ENCODE measurements at regions not wholly inside any gene's neighbourhood (a gene's known extent, or its start where the extent isn't known, plus 50 kb on each side); places are given as distances from the start of the nearest gene placed in this dataset.
A peak's percentile ranks its signal among the peaks of the same experiment; 100 is the strongest.

GRCh38 chrX:15151267-15152186 is 118.4 kb downstream of the ASB9 start:
- Histone ChIP-seq H2AFZ (ENCODE audit: low read length) (no peak overlapping the region), H3K27me3 (ENCODE audit: insufficient read depth, low read length, poor library complexity, severe bottlenecking) (no peaks in the 10 kb centered on the region), H3K9me2 (replicated peaks; ENCODE audit: low read depth, low read length) (no peaks in the 10 kb centered on the region), H3K79me2 (ENCODE audit: insufficient read depth, low read length) (no peaks in the 10 kb centered on the region), H3K4me2 (ENCODE audit: low read depth, low read length, poor library complexity, severe bottlenecking) (no peak overlapping the region), H3K9me3 (ENCODE audit: insufficient read depth, low read depth, low read length) (no peaks in the 10 kb centered on the region), H4K20me1 (ENCODE audit: insufficient read depth, low read length, poor library complexity, severe bottlenecking) (no peaks in the 10 kb centered on the region), H3K4me3 (ENCODE audit: low read length, poor library complexity, severe bottlenecking) (no peak overlapping the region), H3K36me3 (ENCODE audit: insufficient read depth, low read length) (no peaks in the 10 kb centered on the region), H3K9ac (ENCODE audit: low read depth, low read length, poor library complexity, severe bottlenecking) (no peak overlapping the region), H3K4me1 (ENCODE audit: insufficient read depth, low read length, poor library complexity, severe bottlenecking) (no peaks in the 10 kb centered on the region), H3F3A (ENCODE audit: low read depth) (no peaks in the 10 kb centered on the region)
- TF ChIP-seq CTCF (conservative IDR thresholded peaks at IDR 0.05; ENCODE audit: low read length) (no peak), EZH2phosphoT487 (IDR thresholded peaks at IDR 0.05; ENCODE audit: borderline replicate concordance) (no peak)

DNA sequence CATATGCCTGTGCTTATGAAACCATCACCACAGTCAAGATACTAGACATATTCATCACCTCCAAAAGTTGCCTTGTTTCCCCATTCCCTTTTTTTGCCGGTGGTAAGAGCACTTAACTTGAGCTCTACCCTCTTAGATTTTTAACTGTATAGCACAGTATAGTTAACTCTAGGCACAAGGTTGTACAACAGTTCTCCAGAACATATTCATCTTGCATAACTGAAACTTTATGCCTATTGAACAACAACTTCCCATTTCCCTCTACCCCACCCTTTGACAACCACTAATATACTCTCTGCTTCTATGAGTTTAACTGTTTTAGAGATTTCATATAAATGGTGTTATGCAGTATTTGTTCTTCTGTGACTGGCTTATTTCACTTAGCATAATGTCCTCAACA is 119.3 kb downstream of the ASB9 start:
- H3K4me2 ChIP-seq (ENCODE audit: low read depth, low read length, poor library complexity, severe bottlenecking): no peak overlapping the region
- H3K9me2 ChIP-seq (replicated peaks; ENCODE audit: low read depth, low read length): no peaks in the 10 kb centered on the region
- no peaks in the 10 kb centered on the region for H3K79me2 ChIP-seq (ENCODE audit: insufficient read depth, low read length)
- H2AFZ ChIP-seq (ENCODE audit: low read length): no peak overlapping the region
- no peaks in the 10 kb centered on the region for H3K27me3 ChIP-seq (ENCODE audit: insufficient read depth, low read length, poor library complexity, severe bottlenecking)
- no peaks in the 10 kb centered on the region for H4K20me1 ChIP-seq (ENCODE audit: insufficient read depth, low read length, poor library complexity, severe bottlenecking)
- H3K4me1 ChIP-seq (ENCODE audit: insufficient read depth, low read length, poor library complexity, severe bottlenecking): no peaks in the 10 kb centered on the region
- no peak for TF ChIP-seq CTCF (conservative IDR thresholded peaks at IDR 0.05; ENCODE audit: low read length)
- no peak for TF ChIP-seq EZH2phosphoT487 (IDR thresholded peaks at IDR 0.05; ENCODE audit: borderline replicate concordance)
- H3K9ac ChIP-seq (ENCODE audit: low read depth, low read length, poor library complexity, severe bottlenecking): no peak overlapping the region
- no peak overlapping the region for H3K4me3 ChIP-seq (ENCODE audit: low read length, poor library complexity, severe bottlenecking)
- H3F3A ChIP-seq (ENCODE audit: low read depth): no peaks in the 10 kb centered on the region
- H3K36me3 ChIP-seq (ENCODE audit: insufficient read depth, low read length): no peaks in the 10 kb centered on the region
- H3K9me3 ChIP-seq (ENCODE audit: insufficient read depth, low read depth, low read length): no peaks in the 10 kb centered on the region

DNA sequence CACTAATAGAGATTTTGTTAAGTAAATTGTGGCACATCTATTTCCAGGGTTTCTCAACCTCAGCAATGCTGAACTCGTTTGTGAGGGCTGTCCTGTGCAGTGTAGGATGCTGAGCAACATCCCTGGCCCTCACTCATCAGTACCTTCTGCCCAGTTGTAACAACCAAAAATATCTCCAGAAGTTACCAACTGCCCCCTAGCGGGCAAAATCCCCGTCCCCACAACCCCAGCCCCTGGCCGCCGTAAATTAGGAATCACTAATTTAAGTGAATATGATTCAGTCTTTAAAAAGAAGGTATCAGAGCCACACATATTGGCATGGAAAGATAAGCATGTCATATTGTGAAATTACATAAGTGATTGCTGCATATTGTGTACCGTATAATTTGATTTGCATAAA is 123.4 kb downstream of the ASB9 start:
- TF ChIP-seq EZH2phosphoT487 (IDR thresholded peaks at IDR 0.05; ENCODE audit: borderline replicate concordance) (no peak), CTCF (conservative IDR thresholded peaks at IDR 0.05; ENCODE audit: low read length) (peak; percentile 58)
- Histone ChIP-seq H4K20me1 (ENCODE audit: insufficient read depth, low read length, poor library complexity, severe bottlenecking) (no peaks in the 10 kb centered on the region), H2AFZ (ENCODE audit: low read length) (no peak overlapping the region), H3K36me3 (ENCODE audit: insufficient read depth, low read length) (no peaks in the 10 kb centered on the region), H3K27me3 (ENCODE audit: insufficient read depth, low read length, poor library complexity, severe bottlenecking) (no peaks in the 10 kb centered on the region), H3F3A (ENCODE audit: low read depth) (no peaks in the 10 kb centered on the region), H3K79me2 (ENCODE audit: insufficient read depth, low read length) (no peaks in the 10 kb centered on the region), H3K4me1 (ENCODE audit: insufficient read depth, low read length, poor library complexity, severe bottlenecking) (no peaks in the 10 kb centered on the region), H3K9me3 (ENCODE audit: insufficient read depth, low read depth, low read length) (no peaks in the 10 kb centered on the region), H3K4me2 (ENCODE audit: low read depth, low read length, poor library complexity, severe bottlenecking) (no peak overlapping the region), H3K4me3 (ENCODE audit: low read length, poor library complexity, severe bottlenecking) (no peak overlapping the region), H3K9ac (ENCODE audit: low read depth, low read length, poor library complexity, severe bottlenecking) (no peak overlapping the region), H3K9me2 (replicated peaks; ENCODE audit: low read depth, low read length) (no peaks in the 10 kb centered on the region)

Measured in Loucy (cell line).